ENCODE measurements at regions not wholly inside any gene's neighbourhood (a gene's known extent, or its start where the extent isn't known, plus 50 kb on each side); places are given as distances from the start of the nearest gene placed in this dataset.
"Not testable (repeated sequence)": the region's sequence is repeated elsewhere in the genome, so short reads cannot be mapped to it uniquely, and the experiment has no call there.

DNA sequence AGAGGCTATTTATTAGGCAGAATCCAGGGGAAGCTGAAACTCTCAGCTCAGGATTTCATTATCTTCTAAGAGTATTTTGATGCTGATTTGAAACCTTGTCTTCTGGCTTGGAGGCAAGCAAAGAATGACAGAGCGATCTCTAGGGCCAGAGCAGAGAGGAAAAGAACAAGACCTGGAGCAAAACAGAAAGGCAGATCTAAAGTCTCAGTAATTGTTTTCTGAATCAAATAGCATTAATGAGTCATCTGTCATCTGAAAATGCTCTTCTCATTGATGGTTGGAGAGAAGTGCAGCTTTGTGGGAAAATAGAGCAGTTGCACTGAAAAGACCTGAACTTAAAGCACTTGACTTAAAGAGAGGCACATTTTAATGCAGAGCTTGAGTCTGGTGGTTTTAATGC is 385.9 kb downstream of the RAP2B start:
- Mint-ChIP-seq H3K4me3 (no peak overlapping the region), H3K36me3 (ENCODE audit: low read depth) (no peaks in the 10 kb centered on the region), H3K27me3 (no peaks in the 10 kb centered on the region), H3K27ac (no peak overlapping the region), H3K9me3 (no peaks in the 10 kb centered on the region), H3K4me1 (ENCODE audit: low read depth) (peaks cover 3% of the 10 kb centered on the region)
- intact Hi-C loops (cut with DNase I, micrococcal nuclease), result no loop called here
- ATAC-seq (ENCODE audit: poor library complexity) (no peak), DNase-seq (no peak)
- H3K4me3 ChIP-seq (ENCODE audit: low read length), result no peak overlapping the region
- CTCF ChIA-PET, result no interaction called here
- H3K36me3 ChIP-seq (ENCODE audit: insufficient read depth, low read length), result no peaks in the 10 kb centered on the region
- H3K27me3 ChIP-seq (ENCODE audit: control insufficient read depth in 1 of 2, insufficient read depth in 2 of 2, low read length in 2 of 2), result no peaks in the 10 kb centered on the region
- H3K27ac ChIP-seq (ENCODE audit: low read depth in 1 of 2, low read length in 2 of 2), result no peak overlapping the region
- H3K4me1 ChIP-seq (ENCODE audit: insufficient read depth, low read length), result no peaks in the 10 kb centered on the region
- TF ChIP-seq, protein P1, sequence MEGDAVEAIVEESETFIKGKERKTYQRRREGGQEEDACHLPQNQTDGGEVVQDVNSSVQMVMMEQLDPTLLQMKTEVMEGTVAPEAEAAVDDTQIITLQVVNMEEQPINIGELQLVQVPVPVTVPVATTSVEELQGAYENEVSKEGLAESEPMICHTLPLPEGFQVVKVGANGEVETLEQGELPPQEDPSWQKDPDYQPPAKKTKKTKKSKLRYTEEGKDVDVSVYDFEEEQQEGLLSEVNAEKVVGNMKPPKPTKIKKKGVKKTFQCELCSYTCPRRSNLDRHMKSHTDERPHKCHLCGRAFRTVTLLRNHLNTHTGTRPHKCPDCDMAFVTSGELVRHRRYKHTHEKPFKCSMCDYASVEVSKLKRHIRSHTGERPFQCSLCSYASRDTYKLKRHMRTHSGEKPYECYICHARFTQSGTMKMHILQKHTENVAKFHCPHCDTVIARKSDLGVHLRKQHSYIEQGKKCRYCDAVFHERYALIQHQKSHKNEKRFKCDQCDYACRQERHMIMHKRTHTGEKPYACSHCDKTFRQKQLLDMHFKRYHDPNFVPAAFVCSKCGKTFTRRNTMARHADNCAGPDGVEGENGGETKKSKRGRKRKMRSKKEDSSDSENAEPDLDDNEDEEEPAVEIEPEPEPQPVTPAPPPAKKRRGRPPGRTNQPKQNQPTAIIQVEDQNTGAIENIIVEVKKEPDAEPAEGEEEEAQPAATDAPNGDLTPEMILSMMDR (IDR thresholded peaks at IDR 0.05), result no peak
- H3K9me3 ChIP-seq (ENCODE audit: control insufficient read depth in 1 of 2, insufficient read depth in 1 of 2, low read length in 2 of 2), result no peaks in the 10 kb centered on the region
- POLR2A ChIA-PET, result no interaction called here

DNA sequence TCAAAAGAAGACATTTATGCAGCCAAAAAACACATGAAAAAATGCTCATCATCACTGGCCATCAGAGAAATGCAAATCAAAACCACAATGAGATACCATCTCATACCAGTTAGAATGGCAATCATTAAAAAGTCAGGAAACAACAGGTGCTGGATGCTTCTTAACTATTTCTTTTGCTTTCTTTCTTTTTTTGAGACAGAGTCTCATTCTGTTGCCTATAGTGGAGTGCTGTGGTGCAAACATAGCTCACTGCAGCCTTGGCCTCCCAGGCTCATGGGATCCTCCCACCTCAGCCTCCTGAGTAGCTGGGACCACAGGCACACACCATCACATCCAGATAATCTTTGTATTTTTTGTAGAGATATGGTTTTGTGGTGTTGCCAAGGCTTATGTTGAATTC is 387.7 kb downstream of the RAP2B start:
- CTCF ChIA-PET; H3K4me3 Mint-ChIP-seq; H3K27ac ChIP-seq (ENCODE audit: low read depth in 1 of 2, low read length in 2 of 2); ATAC-seq (ENCODE audit: poor library complexity); H3K36me3 ChIP-seq (ENCODE audit: insufficient read depth, low read length); H3K4me1 ChIP-seq (ENCODE audit: insufficient read depth, low read length); H3K9me3 Mint-ChIP-seq; DNase-seq; H3K4me3 ChIP-seq (ENCODE audit: low read length); H3K9me3 ChIP-seq (ENCODE audit: control insufficient read depth in 1 of 2, insufficient read depth in 1 of 2, low read length in 2 of 2); H3K27me3 ChIP-seq (ENCODE audit: control insufficient read depth in 1 of 2, insufficient read depth in 2 of 2, low read length in 2 of 2); H3K4me1 Mint-ChIP-seq (ENCODE audit: low read depth); H3K27me3 Mint-ChIP-seq; H3K27ac Mint-ChIP-seq; intact Hi-C loops (cut with DNase I, micrococcal nuclease); H3K36me3 Mint-ChIP-seq (ENCODE audit: low read depth): not testable (repeated sequence)
- POLR2A ChIA-PET, result interaction anchor here (0.7 kb wide), 1 partner anchor 8 kb away, joined by 4 read pairs; no protein-coding TSS in a partner anchor

DNA sequence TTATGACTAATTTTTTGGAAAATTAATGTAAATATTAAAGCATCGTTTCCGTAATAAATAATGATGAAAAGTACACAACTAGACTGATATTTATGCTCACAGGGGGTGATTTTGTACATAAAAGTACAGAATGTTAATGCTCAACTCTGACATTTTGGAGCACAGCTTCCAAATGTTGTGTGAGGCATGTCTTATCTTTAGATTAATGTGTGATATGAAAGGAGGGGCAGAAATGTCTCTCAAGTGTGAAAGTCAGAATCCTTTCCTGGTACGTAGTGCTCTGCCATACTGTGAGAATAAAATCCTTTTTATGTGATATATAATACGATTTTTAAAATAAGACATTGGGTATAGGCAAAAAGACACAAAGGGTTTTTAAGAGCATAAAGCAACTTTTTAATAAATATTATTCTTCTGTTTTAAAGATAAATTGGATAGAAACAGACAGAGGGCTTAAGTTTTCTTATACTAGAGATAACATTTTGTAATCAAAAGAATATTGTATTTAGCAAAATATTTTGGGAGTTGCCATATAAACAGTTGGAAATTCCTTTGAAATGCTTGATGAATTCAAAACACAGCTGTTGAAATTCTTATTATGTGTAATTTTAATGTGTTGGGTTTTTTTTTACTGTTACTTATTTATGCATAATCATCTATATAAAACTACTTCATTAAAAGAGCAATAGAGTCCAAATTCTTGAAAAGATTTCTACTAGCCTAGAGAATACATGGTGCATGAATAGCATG is 389.7 kb downstream of the RAP2B start:
- Histone ChIP-seq H3K9me3 (ENCODE audit: control insufficient read depth in 1 of 2, insufficient read depth in 1 of 2, low read length in 2 of 2) (no peaks in the 10 kb centered on the region), H3K4me3 (ENCODE audit: low read length) (no peak overlapping the region), H3K4me1 (ENCODE audit: insufficient read depth, low read length) (no peaks in the 10 kb centered on the region), H3K27ac (ENCODE audit: low read depth in 1 of 2, low read length in 2 of 2) (no peak overlapping the region), H3K27me3 (ENCODE audit: control insufficient read depth in 1 of 2, insufficient read depth in 2 of 2, low read length in 2 of 2) (no peaks in the 10 kb centered on the region), H3K36me3 (ENCODE audit: insufficient read depth, low read length) (no peaks in the 10 kb centered on the region)
- CTCF ChIA-PET, result interaction anchor here (1.1 kb wide), 1 partner anchor 20 kb away, joined by 4 read pairs; no protein-coding TSS in a partner anchor
- Mint-ChIP-seq H3K4me3 (no peak overlapping the region), H3K4me1 (ENCODE audit: low read depth) (peaks cover 6% of the 10 kb centered on the region), H3K9me3 (no peaks in the 10 kb centered on the region), H3K36me3 (ENCODE audit: low read depth) (no peaks in the 10 kb centered on the region), H3K27ac (no peak overlapping the region), H3K27me3 (no peaks in the 10 kb centered on the region)
- ATAC-seq (ENCODE audit: poor library complexity) (no peak), DNase-seq (no peak)
- TF ChIP-seq, protein P1 (IDR thresholded peaks at IDR 0.05), result no peak
- intact Hi-C loops (cut with DNase I, micrococcal nuclease), result no loop called here
- POLR2A ChIA-PET, result no interaction called here
